C4-2B (cell line): ENCODE measurements at regions not wholly inside any gene's neighbourhood (a gene's known extent, or its start where the extent isn't known, plus 50 kb on each side); places are given as distances from the start of the nearest gene placed in this dataset.

Experiments used
- CTCF ChIP-seq: fragments of 450-650 bp; conservative IDR thresholded peaks from 2 replicates; pipeline ENCODE4 v1.5.1; 2017; ENCODE audit warnings: mild to moderate bottlenecking
- ZFX ChIP-seq: fragments of 450-650 bp; IDR thresholded peaks from 2 replicates; pipeline ENCODE4 v1.6.1; 2017

GRCh38 chr6:126529637-126530362 lies 189.9 kb downstream of the CENPW start:
- TF ChIP-seq CTCF: peak; percentile 10
- no peak for TF ChIP-seq ZFX
